ENCODE measurements at regions not wholly inside any gene's neighbourhood (a gene's known extent, or its start where the extent isn't known, plus 50 kb on each side); places are given as distances from the start of the nearest gene placed in this dataset.

- no peak for DNase-seq
Observed at GRCh38 chr2:236940916-236941520, 144.7 kb upstream of the COPS8 start.

- no peak for DNase-seq
Observed at GRCh38 chr2:236941551-236941950, 144.1 kb upstream of the COPS8 start.

GRCh38 chr2:236942554-236942953 is 143.1 kb upstream of the COPS8 start:
- DNase-seq: no peak

- DNase-seq: no peak
Observed at GRCh38 chr2:236943068-236943467, 142.6 kb upstream of the COPS8 start.

GRCh38 chr2:236943841-236944513 is 141.7 kb upstream of the COPS8 start:
- DNase-seq: no peak

GRCh38 chr2:236944561-236944960 is 141.1 kb upstream of the COPS8 start:
- no peak for DNase-seq

- DNase-seq: no peak
Observed at GRCh38 chr2:236945431-236946016, 140.2 kb upstream of the COPS8 start.

GRCh38 chr2:236946871-236947270 is 138.8 kb upstream of the COPS8 start:
- DNase-seq: no peak

GRCh38 chr2:236947294-236947693 is 138.4 kb upstream of the COPS8 start:
- no peak for DNase-seq

- no peak for DNase-seq
Observed at GRCh38 chr2:236947896-236948295, 137.8 kb upstream of the COPS8 start.

GRCh38 chr2:236949089-236949905 is 136.4 kb upstream of the COPS8 start:
- no peak for DNase-seq

- DNase-seq: no peak
Observed at GRCh38 chr2:236951830-236952475, 133.7 kb upstream of the COPS8 start.

GRCh38 chr2:236954641-236955040 is 131.0 kb upstream of the COPS8 start:
- no peak for DNase-seq

- no peak for DNase-seq
Observed at GRCh38 chr2:236955521-236956030, 130.1 kb upstream of the COPS8 start.

- DNase-seq: no peak
Observed at GRCh38 chr2:236956031-236956618, 129.6 kb upstream of the COPS8 start.

GRCh38 chr2:236956641-236957040 is 129.0 kb upstream of the COPS8 start:
- no peak for DNase-seq

GRCh38 chr2:236959036-236959435 is 126.7 kb upstream of the COPS8 start:
- DNase-seq: no peak

- no peak for DNase-seq
Observed at GRCh38 chr2:236959876-236960275, 125.8 kb upstream of the COPS8 start.

- DNase-seq: no peak
Observed at GRCh38 chr2:236960531-236960930, 125.2 kb upstream of the COPS8 start.

GRCh38 chr2:236962816-236963215 is 122.9 kb upstream of the COPS8 start:
- DNase-seq: no peak

GRCh38 chr2:236963631-236964182 is 122.0 kb upstream of the COPS8 start:
- no peak for DNase-seq

GRCh38 chr2:236964291-236964690 is 121.4 kb upstream of the COPS8 start:
- DNase-seq: no peak

Measured in activated effector memory CD4-positive, alpha-beta T cell treated with anti-CD3 and anti-CD28 coated beads, Interleukin-2, amount 50 U/mL, for 16 hours (primary cell).